KG1 (cell line): ENCODE measurements at regions not wholly inside any gene's neighbourhood (a gene's known extent, or its start where the extent isn't known, plus 50 kb on each side); places are given as distances from the start of the nearest gene placed in this dataset.

Source experiments
- DNase-seq: peaks from one replicate; lab custom pipeline; 2025; lab: John Stamatoyannopoulos, UW

DNA sequence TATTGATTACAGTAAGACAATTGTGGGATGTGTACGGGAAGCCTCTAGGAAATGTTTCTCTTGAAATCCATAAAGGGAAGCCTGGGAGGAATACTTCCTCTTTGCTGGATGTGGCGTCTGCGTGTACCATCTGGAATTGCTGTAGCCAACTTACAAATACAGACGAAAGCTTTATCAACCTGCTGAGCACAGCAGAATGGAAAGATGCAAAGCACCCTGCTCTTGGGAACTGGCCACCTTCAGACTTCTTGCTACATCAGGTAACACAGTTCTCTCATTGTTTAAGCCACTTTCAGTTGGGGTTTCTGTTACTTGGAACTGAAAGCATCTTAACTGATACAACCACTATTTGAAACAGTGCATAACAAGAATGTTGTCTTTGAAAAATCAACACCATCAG lies 213.8 kb downstream of the HRH4 start:
- no peak for DNase-seq

DNA sequence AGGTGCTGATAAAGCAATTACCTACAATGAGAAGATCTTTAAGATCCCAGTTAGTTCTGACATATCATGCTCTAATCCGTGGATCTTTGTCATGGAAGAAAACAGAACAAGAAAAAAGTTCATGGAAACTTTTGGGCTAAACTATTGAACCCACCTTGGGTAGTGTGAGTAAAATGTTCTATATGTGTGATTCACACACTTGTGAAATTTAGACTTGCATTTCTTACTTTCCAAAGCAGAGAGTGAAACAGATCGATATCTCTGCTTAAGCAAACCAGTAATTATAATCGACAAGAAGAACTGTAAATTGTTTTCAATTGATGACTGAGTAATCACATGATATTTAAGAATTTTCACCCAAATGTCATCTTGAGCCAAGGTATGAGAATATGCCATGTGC lies 214.2 kb downstream of the HRH4 start:
- no peak for DNase-seq

DNA sequence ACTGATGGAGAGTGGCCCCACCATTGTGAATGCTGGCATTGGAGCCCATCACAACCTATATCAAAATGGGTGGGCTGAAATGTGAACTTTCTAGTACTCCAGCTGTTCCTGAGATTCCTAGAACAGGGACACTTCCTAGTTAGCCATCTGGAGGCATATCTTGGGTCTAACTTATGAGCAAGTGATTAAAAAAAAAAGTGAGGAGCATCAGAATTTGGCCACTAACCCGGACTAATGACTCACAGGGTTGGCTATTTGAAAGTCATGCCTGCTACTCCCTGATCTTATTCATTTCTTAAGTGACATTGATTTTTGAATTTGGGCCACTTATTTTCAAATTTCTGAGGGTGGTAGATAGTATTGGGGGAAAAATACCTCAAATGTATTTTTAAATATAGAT lies 216.6 kb downstream of the HRH4 start:
- DNase-seq: no peak

DNA sequence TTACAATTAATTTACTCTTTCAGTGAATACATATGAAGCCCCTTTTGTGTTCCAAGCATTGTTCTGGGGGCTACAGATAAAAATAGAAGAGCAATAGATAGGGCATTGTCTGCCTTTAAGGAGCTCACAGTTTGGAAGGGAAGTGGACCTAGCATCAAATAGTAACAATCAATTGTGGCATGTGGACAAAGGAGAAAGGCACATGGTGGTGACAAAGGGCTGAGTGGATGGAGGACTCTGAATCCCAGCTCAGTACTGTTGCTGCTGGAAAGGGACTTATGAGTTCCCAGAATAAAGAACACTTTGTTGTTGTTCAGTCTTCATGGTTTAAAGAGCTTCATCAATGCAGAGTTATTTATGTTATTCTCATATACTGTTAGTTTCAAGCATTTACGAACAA lies 217.7 kb downstream of the HRH4 start:
- DNase-seq: no peak

DNA sequence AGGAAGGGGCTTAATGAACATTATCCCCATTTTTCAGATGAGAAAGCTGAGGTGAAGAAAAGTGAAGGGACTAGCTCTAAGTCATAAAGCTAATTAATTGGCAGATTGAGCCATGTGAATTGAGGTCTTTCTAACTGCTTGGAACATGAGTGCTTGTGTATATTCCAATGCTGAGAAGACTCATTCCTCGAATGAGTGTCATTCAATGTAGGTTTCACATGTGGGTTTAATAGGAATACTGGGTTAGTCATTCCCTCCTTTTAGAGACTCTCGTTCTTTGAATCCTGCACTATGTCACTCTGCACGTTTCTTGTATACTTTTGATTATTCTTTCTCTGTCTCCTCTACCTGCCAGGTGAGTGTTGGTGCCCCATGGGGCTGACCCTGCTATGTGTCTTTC lies 218.2 kb downstream of the HRH4 start:
- DNase-seq: no peak

DNA sequence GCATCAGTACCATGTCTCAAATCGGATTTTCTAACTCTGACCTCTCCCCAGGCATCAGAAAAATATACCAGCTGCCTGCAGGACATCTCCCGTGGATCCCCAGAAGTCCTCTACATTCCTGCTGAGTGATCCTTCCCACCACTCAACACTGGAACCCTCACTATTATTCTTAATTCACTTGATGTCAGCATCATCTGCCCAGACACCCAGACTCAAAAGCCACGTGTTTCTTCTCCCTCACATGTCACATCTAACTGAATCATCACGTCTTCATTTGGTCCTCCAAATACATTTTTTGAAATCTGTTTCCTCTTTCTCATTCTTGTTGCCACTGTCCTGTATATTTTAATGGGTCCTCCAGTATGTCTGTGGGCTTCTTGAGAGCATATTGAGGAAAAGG lies 218.6 kb downstream of the HRH4 start:
- DNase-seq: no peak

DNA sequence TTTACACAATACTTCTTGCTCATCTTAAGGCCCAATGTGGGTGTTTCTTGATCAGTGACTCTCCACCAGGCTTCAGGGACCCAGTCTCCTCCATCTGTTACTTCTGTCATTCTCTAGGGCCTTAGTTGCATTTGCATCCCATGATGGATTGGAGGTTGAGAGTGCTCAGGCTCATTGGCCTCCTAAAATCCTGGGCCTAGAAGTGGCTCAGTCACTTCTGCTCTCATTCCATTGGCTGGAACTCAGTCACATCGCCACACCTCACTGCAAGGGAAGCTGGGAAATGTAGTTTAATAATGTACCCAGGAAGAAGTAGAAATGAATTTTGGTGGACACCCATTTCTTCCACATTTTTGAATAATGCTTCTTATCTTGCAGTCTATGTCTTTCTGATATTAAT lies 223.5 kb downstream of the HRH4 start:
- no peak for DNase-seq

DNA sequence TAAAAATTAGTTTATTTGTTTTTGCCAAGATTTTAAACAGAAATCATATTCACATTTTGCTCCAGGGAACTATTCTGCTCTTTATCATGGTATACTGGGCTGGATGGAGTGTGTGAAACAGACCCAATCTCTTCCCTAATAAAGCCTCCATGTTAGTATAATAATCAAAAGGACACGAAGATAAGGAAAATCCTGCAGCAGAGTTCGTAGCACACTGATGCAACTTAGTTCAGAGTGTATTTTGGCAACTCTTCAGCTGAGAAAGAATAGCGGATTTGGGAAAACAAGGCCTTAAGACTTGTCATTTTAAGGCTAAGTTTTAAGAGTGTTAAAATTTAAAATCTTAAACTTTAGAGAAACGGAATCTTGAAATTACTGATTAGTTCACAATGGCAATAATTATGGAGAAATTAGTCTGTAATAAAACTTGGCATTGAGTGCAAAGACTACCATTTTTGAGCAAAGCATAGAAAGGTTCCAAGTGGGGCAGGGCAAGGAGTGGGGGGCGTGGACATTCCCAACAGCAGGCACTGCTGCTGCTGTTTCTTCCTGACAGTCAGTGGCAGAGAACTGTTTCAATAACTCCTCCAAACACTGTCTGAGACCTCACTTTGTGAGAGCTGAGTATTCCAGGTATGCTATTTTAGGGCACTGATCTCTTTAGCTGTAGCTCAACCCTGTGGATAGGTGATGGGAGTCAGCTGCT lies 225.0 kb downstream of the HRH4 start:
- DNase-seq: no peak

DNA sequence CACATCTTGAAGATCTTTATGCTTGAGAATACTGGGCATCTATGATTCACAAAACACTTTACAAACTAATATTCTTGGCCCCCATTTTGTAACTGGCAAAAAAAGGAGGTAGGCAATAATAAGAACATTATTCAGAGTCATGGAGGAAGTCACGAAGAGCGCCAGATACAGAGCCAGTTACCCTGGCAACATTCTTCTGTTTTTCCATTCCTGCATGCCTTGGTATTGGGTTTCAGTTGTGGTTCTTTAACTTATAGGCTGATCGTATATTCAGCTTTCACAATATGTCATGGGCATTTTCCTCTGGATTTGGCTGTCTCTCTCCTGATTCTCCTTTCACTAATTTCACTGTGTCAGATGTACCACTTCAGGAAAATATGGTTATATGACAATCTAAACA lies 234.7 kb downstream of the HRH4 start:
- no peak for DNase-seq

DNA sequence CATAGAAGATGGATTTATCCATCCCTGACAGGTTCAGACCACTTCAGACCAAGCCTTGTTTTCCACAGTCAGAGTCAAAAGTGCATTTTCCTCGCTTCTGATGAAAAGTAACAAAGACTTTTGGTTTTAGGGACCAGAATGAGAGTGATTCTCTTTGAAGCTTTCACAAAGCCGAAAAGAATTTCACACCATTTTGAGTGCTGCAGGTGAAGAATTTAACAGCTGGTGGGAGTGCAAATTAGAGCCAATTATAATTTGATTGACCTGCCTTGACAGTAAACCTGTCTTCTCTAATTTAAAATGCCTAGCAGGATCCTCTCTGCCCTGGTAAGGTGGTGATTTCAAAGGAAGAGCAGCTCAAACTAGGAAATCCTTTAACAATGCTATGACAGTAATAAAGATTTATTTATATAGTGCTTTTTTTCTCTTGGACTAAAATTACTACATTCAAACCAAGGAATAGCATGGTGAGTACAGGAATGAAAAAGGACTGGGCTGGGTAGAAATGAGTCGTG lies 241.6 kb downstream of the HRH4 start:
- no peak for DNase-seq

DNA sequence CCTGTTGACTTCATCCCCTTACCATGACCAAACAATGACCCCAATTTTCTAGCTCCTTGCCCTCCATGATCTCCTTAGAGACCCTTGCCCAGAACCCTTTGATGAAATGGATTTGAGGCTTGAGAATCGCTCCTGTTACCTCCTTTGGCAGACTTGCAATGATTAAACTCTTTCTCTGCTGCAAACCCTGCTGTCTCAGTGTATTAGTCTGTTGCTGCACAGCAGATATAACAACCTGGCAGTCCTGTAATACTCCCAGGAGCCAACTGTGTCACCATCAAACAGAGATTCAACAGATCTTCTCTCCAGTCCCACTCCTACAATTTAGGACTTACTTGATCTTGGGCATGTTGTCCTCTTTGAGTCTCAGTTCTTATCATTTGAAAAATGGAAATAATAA lies 242.9 kb downstream of the HRH4 start:
- no peak for DNase-seq

DNA sequence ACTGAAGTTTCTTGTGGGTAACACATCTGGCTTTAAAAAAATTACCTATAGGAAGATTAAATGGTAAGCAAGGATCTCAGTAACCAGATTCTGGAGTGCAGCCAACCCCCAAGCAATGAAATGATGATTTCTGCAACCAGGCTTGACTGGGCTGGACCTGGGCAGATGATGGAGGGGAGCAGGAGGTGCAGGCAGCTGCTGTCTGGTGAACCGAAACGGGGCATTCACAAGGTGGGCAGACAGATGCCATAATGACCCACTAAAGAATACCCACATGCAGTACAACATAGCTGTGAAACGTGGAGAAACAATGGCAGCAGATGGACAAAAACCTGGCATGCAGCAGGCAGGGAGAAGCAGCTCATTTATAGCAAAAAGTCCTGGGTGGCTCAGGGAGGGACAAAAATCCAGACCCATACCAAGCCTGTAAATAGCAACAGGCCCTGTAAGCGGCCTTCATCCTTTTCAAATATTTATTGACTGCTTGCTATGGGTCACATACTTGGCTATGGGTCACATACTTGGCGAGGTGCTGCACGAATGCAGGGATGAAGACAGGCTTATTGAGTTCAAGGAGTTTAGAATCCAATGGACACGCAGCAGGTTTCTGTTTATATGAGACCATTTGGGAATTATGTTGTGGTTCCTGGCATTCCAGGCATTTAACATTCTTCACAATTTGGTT lies 244.7 kb downstream of the HRH4 start:
- no peak for DNase-seq

DNA sequence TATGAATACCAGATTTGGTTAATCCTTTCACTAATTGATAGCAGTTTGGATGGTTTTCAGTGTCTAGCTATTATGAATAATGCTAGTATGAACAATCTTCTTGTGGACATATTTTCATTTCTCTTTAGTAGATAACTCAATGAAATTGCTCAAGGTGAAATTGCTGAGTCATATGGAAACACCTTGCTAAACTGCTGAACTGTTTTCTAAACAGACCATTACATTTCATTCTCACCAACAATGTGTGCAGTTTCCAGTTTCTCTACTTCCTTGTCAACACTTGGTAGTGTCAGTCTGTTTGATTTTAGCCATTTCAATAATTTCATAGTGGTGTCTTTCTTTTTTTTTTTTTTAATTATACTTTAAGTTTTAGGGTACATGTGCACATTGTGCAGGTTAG lies 250.0 kb downstream of the HRH4 start:
- no peak for DNase-seq

DNA sequence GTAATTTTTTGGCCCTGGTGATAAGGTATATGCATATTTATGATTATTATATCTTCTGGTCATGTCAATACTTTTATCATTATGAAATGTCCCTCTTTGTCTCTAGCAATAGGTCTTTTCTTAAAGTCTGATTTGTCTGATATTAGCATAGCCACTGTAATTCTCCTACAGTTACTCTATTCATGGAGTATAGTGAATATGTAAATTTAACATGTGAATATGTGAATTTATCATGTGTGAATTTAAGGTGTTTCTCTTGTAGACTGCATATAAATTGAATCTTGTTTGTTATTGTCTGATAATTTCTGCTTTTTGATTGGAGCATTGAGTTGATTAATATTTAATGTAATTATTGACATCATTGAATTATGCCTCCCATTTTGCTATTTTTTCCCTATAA lies 259.4 kb downstream of the HRH4 start:
- no peak for DNase-seq

DNA sequence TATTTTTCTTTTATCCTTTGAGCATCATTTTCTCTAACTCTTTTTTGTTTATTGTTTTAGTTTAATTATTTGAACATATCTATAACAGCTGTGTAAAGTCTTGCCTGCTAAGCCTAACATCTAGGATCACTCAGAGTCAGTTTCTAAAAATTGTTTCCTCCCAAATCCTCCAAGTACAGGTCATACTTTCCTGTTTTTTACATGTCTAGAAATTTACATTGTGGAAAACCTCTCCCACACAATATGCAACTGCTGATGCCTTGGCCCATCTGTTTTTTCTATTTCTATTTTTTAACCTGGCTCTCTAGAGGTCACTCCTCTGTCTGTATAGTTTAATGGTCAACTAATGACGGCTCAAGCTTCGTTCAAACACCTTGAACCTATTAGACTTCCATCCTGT lies 261.0 kb downstream of the HRH4 start:
- no peak for DNase-seq

DNA sequence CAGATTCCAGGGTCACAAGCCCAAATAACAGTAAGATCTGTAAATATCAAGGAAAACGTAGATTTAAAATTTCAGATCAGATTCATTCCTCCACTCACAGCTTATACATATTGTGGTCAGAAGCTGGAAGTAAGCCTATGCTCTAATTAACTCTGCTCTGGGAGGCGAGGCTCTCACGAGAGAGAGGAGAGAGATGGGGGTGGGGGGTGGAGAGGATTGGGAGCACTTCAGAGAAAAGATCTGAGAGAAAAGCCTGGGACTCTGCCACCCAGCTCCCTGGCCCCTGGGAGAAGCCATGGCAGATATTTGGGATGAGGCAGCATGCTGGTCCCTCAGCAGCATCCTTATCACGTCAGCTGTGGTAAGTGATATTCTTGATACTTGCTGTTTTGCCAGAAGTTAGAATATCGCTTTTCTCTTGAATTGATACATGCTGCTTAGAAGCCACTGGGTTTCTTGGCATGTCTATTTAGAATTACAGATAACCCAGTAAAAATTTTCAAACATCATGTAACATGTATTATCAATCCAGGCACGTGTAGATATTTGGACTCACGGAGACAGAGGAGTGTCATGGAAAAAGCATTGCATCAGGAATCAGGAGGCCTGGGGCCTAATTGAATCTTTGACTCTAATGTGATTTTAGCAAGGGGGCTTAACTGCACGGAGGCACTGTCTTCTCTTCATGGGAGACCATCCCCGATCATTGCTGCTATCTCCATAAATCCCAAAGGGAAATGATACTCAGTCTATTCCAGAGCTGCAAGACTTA lies 265.4 kb downstream of the HRH4 start:
- DNase-seq: no peak

DNA sequence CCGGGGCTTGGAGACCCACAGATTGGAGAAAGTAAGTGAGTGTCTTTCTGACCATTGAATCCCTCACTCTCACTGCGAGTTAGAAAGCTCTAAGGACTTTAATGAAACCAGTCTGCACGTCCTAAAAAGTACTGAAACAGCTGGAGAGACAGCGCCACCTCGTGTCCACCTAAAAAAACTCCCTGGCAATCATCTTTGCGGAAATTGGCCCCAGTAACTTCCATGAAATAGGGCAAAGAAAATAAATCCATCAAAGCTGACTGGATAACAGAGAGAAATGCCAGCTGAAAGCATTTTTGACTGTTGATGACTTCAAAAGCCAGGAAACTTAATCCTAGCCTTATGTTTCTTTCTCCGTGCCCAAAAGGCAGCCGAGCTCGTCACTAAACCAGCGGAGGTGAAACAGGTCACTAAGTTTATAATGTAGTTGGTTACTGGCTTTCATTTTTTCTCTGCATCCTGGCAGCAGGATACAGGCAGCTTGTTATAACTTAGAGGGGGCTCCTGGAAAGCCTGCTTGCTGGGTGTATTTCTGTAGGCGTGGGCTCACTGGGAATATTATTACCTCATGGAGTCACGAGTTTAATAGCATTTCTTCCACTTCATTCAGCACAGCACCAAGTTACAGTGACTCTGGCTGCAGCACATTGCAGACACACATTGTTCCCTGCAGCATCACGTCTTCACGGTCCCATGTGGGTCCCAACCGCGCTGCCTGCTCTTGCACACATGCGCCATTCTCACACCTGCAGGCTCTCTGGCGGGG lies 266.5 kb downstream of the HRH4 start:
- DNase-seq: peak; percentile 57

DNA sequence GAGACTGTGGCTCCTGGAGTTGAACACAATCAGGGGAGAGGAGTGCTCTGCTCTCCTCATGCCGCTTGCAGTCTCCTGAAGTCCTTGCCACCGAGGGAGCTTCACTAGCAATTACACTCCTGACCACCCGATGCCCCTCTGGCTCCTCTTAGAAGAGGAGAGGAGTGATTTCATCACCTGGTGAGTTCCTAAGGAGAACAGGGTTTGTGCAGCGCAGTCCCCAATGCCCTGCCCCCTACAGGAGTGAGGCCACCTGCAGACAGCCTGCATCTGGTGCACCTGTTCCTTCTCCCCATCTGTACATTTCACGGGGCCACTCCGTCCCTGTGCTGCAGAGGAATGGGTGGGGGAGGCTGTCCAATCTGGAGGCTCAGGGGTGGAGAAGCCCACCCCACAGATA lies 267.2 kb downstream of the HRH4 start:
- DNase-seq: no peak

DNA sequence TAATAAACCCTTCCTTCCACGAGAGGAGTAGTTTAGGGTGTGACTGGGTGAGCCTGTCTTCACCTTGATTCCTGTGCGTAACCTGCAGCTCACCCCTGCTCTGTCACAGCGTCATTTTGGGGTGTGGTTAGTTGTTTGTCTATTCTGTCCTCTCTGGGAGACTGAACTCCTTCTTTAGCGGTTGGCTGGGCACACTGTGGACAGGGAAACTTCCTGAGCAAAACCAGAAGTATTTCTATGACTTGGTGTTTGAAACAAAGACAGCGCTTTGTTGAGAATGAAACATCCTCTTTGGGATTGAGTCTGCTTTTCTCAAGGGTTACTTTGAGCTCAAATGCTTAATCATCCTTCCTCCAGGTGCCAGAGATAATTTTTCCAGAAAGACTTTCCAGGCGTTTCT lies 270.7 kb downstream of the HRH4 start:
- no peak for DNase-seq

DNA sequence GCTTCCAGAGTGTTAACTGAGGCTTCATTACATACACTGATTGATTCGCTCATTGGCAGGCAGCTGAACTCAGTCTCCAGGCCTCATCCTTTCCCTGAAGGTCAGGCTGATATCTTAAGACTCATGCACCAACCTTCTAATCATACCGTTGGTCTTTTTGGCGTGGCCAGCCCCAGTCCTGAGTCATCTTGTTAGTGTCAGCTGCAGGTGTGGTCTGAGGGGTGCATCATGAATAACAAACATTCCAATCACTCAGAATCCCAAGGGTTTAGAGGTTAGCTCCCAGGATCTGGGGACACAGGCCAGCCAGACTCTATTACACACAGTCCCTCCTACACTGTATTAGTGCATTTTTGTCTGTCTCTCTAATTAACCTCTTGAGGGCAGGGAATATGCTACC lies 271.5 kb downstream of the HRH4 start:
- DNase-seq: no peak

DNA sequence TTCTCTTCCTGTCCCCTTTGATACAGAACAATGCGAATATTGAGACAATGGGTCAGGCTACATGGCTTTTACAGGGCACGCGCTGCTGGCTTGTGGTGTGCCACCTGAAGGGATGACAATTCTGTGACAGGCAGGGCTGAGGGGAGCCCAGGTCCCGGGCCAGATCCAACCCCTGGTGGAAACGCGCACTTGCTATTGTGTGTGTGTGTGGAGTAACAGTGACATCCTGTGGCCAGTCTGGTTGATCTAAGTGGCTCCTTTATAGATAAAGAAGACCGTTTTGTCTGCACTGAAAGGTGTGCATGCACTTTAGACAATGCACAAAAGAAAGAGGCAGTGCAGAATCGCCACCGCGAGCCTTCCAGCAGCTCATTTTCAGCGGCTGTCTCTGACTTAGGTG lies 273.6 kb downstream of the HRH4 start:
- no peak for DNase-seq

DNA sequence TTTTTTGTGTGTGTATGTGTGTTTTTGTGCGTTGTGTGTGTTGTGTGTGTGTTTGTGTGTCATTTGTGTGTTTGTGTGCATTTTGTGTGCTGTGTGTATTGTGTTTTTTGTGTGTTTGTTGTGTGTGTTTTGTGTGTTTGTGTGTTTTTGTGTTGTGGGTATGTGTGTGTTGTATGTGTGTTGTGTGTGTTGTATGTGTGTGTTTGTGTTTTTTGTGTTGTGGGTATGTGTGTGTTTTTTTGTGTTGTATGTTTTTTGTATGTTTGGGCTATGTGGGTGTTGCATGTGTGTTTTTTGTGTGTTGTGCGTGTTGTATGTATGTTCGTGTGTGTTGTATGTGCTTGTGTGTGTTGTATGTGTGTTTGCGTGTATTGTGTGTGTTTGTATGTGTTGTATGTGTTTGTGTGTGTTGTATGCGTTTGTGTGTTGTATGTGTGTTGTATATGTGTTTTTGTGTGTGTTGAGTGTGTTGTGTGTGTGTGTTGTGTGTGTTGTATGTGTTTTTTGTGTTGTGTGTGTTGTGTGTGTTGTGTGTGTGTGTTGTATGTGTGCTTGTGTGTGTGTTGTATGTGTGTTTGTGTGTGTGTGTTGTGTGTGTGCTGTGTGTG lies 275.3 kb downstream of the HRH4 start:
- DNase-seq: no peak
